ENCODE measurements at regions not wholly inside any gene's neighbourhood (a gene's known extent, or its start where the extent isn't known, plus 50 kb on each side); places are given as distances from the start of the nearest gene placed in this dataset.
"Not testable (repeated sequence)": the region's sequence is repeated elsewhere in the genome, so short reads cannot be mapped to it uniquely, and the experiment has no call there.

- H3K4me3 ChIP-seq (ENCODE audit: low read depth, low read length): no peak overlapping the region
- peak; percentile 24 for DNase-seq (ENCODE audit: low read depth)
- TF ChIP-seq CTCF (IDR thresholded peaks at IDR 0.05; ENCODE audit: insufficient read depth, low read depth, low read length, missing control alignments): no peak
Observed at GRCh38 chr10:46216836-46217751, 69.7 kb upstream of the ANTXRL start.

GRCh38 chr10:46217752-46218453 is 68.9 kb upstream of the ANTXRL start:
- DNase-seq (ENCODE audit: low read depth): no peak
- no peak overlapping the region for H3K4me3 ChIP-seq (ENCODE audit: low read depth, low read length)
- no peak for TF ChIP-seq CTCF (IDR thresholded peaks at IDR 0.05; ENCODE audit: insufficient read depth, low read depth, low read length, missing control alignments)

- no peak for TF ChIP-seq CTCF (IDR thresholded peaks at IDR 0.05; ENCODE audit: insufficient read depth, low read depth, low read length, missing control alignments)
- DNase-seq (ENCODE audit: low read depth): no peak
- H3K4me3 ChIP-seq (ENCODE audit: low read depth, low read length): no peak overlapping the region
Observed at GRCh38 chr10:46218921-46219320, 67.9 kb upstream of the ANTXRL start.

- not testable (repeated sequence) for DNase-seq (ENCODE audit: low read depth); H3K4me3 ChIP-seq (ENCODE audit: low read depth, low read length)
Observed at GRCh38 chr10:46219431-46219990, 67.3 kb upstream of the ANTXRL start.

- DNase-seq (ENCODE audit: low read depth): no peak
- no peak for TF ChIP-seq CTCF (IDR thresholded peaks at IDR 0.05; ENCODE audit: insufficient read depth, low read depth, low read length, missing control alignments)
- H3K4me3 ChIP-seq (ENCODE audit: low read depth, low read length): no peak overlapping the region
Observed at GRCh38 chr10:46220187-46220586, 66.6 kb upstream of the ANTXRL start.

- TF ChIP-seq CTCF (IDR thresholded peaks at IDR 0.05; ENCODE audit: insufficient read depth, low read depth, low read length, missing control alignments): no peak
- DNase-seq (ENCODE audit: low read depth): no peak
- H3K4me3 ChIP-seq (ENCODE audit: low read depth, low read length): no peak overlapping the region
Observed at GRCh38 chr10:46220872-46221538, 65.8 kb upstream of the ANTXRL start.

All from GM12865 (cell line).